ENCODE measurements at regions not wholly inside any gene's neighbourhood (a gene's known extent, or its start where the extent isn't known, plus 50 kb on each side); places are given as distances from the start of the nearest gene placed in this dataset.
A peak's percentile ranks its signal among the peaks of the same experiment; 100 is the strongest.

GRCh38 chr1:168387781-168388760 lies 107.4 kb downstream of the TBX19 start:
- Histone ChIP-seq H3K36me3 (replicated peaks; ENCODE audit: insufficient read depth, low read length) (no peaks in the 10 kb centered on the region), H3K9me3 (replicated peaks; ENCODE audit: insufficient read depth, low read length) (no peaks in the 10 kb centered on the region), H3K27me3 (replicated peaks; ENCODE audit: insufficient read depth, low read length) (no peaks in the 10 kb centered on the region), H4K20me1 (ENCODE audit: insufficient read depth, low read length) (no peaks in the 10 kb centered on the region), H2AFZ (ENCODE audit: low read length) (0 out of 2 replicates have a peak overlapping the region, but pooled peaks have one; percentile 1), H3K4me1 (ENCODE audit: low read length) (peaks cover 26% of the 10 kb centered on the region), H3K9ac (ENCODE audit: low read length) (peak overlapping the region; percentile 16), H3K9me2 (replicated peaks; ENCODE audit: insufficient read depth, low read length) (no peaks in the 10 kb centered on the region), H3K4me2 (ENCODE audit: low read depth, low read length) (peak overlapping the region; percentile 56), H3K79me2 (ENCODE audit: low read length) (no peaks in the 10 kb centered on the region), H3K27ac (ENCODE audit: low read length) (peak overlapping the region; percentile 31; the same call in 1 of the 2 replicates), H3K4me3 (ENCODE audit: low read length) (no peak overlapping the region), H3F3A (ENCODE audit: insufficient read depth, low read length) (peaks cover 16% of the 10 kb centered on the region)
- peak; percentile 70 for DNase-seq
- TF ChIP-seq EZH2 (optimal IDR thresholded peaks at IDR 0.05; ENCODE audit: low read depth, low read length), result no peak
- TF ChIP-seq EZH2phosphoT487 (IDR thresholded peaks at IDR 0.05; ENCODE audit: low read length), result no peak
- no peak for TF ChIP-seq CTCF (IDR thresholded peaks at IDR 0.05; ENCODE audit: low read length)

- peak overlapping the region; percentile 31; the same call in 1 of the 2 replicates for H3K27ac ChIP-seq (ENCODE audit: low read length)
- no peaks in the 10 kb centered on the region for H4K20me1 ChIP-seq (ENCODE audit: insufficient read depth, low read length)
- H3K9me3 ChIP-seq (replicated peaks; ENCODE audit: insufficient read depth, low read length), result no peaks in the 10 kb centered on the region
- H3K4me1 ChIP-seq (ENCODE audit: low read length), result peaks cover 26% of the 10 kb centered on the region
- H3K9ac ChIP-seq (ENCODE audit: low read length), result peak overlapping the region; percentile 16
- no peaks in the 10 kb centered on the region for H3K27me3 ChIP-seq (replicated peaks; ENCODE audit: insufficient read depth, low read length)
- peak; percentile 75 for DNase-seq
- no peaks in the 10 kb centered on the region for H3K36me3 ChIP-seq (replicated peaks; ENCODE audit: insufficient read depth, low read length)
- TF ChIP-seq EZH2phosphoT487 (IDR thresholded peaks at IDR 0.05; ENCODE audit: low read length) (no peak), EZH2 (optimal IDR thresholded peaks at IDR 0.05; ENCODE audit: low read depth, low read length) (no peak), CTCF (IDR thresholded peaks at IDR 0.05; ENCODE audit: low read length) (no peak)
- H3F3A ChIP-seq (ENCODE audit: insufficient read depth, low read length), result peaks cover 16% of the 10 kb centered on the region
- peak overlapping the region; percentile 26 for H3K4me3 ChIP-seq (ENCODE audit: low read length)
- H2AFZ ChIP-seq (ENCODE audit: low read length), result no peak overlapping the region
- no peaks in the 10 kb centered on the region for H3K9me2 ChIP-seq (replicated peaks; ENCODE audit: insufficient read depth, low read length)
- peak overlapping the region; percentile 56 for H3K4me2 ChIP-seq (ENCODE audit: low read depth, low read length)
- no peaks in the 10 kb centered on the region for H3K79me2 ChIP-seq (ENCODE audit: low read length)
Observed at GRCh38 chr1:168386949-168387586, 106.4 kb downstream of the TBX19 start.

- Histone ChIP-seq H3K36me3 (replicated peaks; ENCODE audit: insufficient read depth, low read length) (no peaks in the 10 kb centered on the region), H3K9ac (ENCODE audit: low read length) (no peak overlapping the region), H3K27ac (ENCODE audit: low read length) (no peak overlapping the region), H3K9me3 (replicated peaks; ENCODE audit: insufficient read depth, low read length) (no peaks in the 10 kb centered on the region), H3K27me3 (replicated peaks; ENCODE audit: insufficient read depth, low read length) (no peaks in the 10 kb centered on the region), H3K4me1 (ENCODE audit: low read length) (peaks cover 26% of the 10 kb centered on the region), H4K20me1 (ENCODE audit: insufficient read depth, low read length) (no peaks in the 10 kb centered on the region), H3K4me3 (ENCODE audit: low read length) (no peak overlapping the region), H3K4me2 (ENCODE audit: low read depth, low read length) (peak overlapping the region; percentile 56; the same call in 1 of the 2 replicates), H3K9me2 (replicated peaks; ENCODE audit: insufficient read depth, low read length) (no peaks in the 10 kb centered on the region), H2AFZ (ENCODE audit: low read length) (no peak overlapping the region), H3K79me2 (ENCODE audit: low read length) (no peaks in the 10 kb centered on the region), H3F3A (ENCODE audit: insufficient read depth, low read length) (peaks cover 16% of the 10 kb centered on the region)
- DNase-seq, result no peak
- no peak for TF ChIP-seq EZH2 (optimal IDR thresholded peaks at IDR 0.05; ENCODE audit: low read depth, low read length)
- no peak for TF ChIP-seq EZH2phosphoT487 (IDR thresholded peaks at IDR 0.05; ENCODE audit: low read length)
- TF ChIP-seq CTCF (IDR thresholded peaks at IDR 0.05; ENCODE audit: low read length), result no peak
Observed at GRCh38 chr1:168386492-168386891, 105.8 kb downstream of the TBX19 start.
